ENCODE measurements at regions not wholly inside any gene's neighbourhood (a gene's known extent, or its start where the extent isn't known, plus 50 kb on each side); places are given as distances from the start of the nearest gene placed in this dataset.

GRCh38 chr12:43008953-43009845 is 419.7 kb upstream of the PRICKLE1 start:
- no peak for DNase-seq

- DNase-seq: no peak
Observed at GRCh38 chr12:43004908-43005307, 415.4 kb upstream of the PRICKLE1 start.

DNA sequence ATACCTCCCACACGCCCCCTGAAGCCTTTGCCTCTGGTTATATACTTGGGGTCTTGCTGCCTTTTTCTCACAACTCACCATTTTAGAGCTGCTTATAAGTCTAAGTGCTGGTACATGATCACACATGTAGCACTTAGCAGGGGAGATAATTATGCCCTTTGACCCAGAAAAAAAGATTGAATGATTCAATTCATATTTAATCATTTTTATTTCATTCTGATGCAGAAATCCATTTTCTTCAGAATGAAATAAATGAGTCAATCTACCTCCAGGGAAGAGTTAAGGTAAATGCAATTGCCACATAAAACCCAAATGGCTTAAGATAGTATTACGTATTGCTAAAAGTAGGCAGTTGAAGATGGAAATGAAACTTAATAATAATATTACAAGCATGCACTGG is 414.6 kb upstream of the PRICKLE1 start:
- no peak for DNase-seq

GRCh38 chr12:42996869-42997431 is 407.4 kb upstream of the PRICKLE1 start:
- no peak for DNase-seq

GRCh38 chr12:42992826-42993225 is 403.3 kb upstream of the PRICKLE1 start:
- no peak for DNase-seq

GRCh38 chr12:42990387-42990786 is 400.8 kb upstream of the PRICKLE1 start:
- no peak for DNase-seq

- no peak for DNase-seq
Observed at GRCh38 chr12:42987216-42987650, 397.7 kb upstream of the PRICKLE1 start.

DNA sequence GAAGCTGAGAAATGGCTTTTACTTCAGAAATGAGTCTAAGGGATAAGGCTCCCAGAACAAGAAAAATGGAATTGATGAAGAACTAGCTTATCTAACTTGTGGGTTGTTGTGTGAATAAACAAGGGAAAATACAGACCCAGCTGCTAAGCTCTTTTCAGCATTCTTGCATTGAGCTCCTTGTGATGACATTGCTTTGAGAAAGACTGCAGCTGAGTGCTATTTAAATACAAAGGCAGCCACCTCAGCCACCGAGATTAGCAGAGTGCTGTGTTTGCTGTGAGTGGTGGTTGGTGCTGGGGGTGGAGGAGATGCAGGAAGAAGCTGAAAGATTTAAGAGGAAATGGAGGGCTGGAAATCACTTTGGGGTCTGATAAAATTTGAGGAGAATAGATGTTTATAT is 396.0 kb upstream of the PRICKLE1 start:
- no peak for DNase-seq

DNA sequence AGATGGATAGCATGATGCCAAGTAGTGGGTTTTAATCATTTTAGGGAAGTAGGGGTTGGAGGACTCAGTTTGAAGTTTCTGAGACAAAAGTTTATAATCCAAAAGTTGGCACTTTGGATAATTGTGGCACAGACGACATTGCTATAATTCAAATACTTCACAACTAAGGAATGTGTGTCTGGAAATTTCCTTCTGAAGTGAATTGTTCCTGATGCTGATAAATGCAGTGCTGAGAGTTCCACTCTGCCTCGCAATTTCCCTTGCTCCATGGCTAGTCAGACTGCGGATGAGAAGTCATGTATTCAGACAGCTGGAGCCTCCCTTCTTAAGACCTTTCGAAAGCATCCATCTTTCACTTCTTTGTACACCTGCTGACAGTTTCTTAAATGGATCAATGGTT is 393.3 kb upstream of the PRICKLE1 start:
- no peak for DNase-seq

GRCh38 chr12:42981379-42981778 is 391.8 kb upstream of the PRICKLE1 start:
- no peak for DNase-seq

DNA sequence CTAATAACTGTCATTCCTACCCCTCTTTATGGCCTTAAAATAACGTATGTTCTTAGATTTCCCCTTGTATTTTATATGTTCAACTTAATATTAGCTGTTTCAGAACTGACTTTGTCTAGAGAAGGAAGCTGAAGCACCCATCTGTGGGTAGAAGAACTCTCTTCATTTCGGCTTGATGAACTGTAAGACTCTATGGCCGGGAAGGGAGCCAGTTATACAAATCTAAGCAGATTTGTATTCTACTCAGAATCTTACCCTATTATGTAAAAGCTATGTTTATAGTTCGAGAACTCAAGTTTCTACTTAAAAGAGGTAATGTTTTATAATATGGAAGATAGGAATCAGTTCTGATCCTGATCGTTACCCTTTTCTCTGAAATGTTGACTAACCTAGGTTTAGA is 390.9 kb upstream of the PRICKLE1 start:
- DNase-seq: no peak

DNA sequence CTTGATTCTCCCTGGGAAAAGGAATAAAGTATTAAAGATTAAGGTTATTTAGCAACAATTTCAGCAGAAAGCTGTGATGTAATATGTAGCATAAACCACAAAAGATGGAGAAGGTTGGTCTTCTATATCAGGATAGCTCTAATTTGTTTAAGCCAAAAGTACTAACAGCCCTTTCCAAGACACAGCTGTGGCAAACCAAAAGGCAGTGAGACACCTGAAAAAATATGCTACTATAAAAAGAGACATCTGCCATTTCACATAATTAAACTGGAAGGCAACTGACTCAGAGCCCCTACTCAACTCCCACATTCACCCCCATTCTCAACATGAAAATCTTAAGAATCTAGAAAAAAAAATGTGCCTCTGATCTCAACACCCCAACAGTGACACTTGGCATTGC is 390.2 kb upstream of the PRICKLE1 start:
- no peak for DNase-seq

GRCh38 chr12:42978708-42979107 is 389.2 kb upstream of the PRICKLE1 start:
- no peak for DNase-seq

GRCh38 chr12:42977451-42978230 is 388.1 kb upstream of the PRICKLE1 start:
- no peak for DNase-seq

GRCh38 chr12:42976620-42977019 is 387.1 kb upstream of the PRICKLE1 start:
- no peak for DNase-seq

- no peak for DNase-seq
Observed at GRCh38 chr12:42976122-42976521, 386.6 kb upstream of the PRICKLE1 start.

DNA sequence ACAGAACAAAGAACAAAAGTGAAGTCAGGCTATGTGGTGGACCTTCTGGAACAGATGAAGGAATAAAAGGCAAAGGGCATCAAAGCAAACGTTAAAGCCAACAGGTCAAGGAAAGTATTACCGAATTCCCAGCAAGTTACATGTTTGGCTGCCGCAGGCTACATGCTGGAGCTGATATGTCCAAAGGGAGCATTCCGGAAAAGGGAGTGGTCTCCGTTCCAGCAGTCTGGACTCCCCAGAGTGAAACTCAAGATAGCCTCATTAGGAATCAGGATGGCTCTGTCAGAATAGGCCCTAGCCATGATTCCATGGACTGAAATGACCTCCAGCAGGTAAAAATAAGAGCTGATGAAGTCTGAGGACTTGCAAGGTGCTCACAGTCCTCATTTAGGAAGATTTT is 379.8 kb upstream of the PRICKLE1 start:
- DNase-seq: no peak

DNA sequence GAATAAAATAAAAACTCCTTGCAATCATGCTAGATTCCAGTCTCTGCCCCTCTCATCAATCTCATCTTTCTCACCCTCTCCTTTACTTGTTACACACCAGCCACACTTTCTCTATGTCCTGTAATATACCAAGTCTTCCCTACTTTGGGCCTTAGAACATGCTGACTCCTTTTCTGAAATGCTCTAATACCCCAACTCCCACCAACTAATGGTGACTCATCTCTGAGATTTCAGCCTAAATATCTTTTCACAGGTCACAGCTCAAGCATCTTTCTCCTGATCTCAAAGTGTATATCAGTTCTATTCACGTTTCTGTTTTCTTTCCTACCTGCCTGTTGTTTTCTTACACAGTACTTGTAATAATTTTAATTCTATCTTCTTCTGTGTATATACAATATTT is 378.9 kb upstream of the PRICKLE1 start:
- no peak for DNase-seq

GRCh38 chr12:42967850-42968249 is 378.3 kb upstream of the PRICKLE1 start:
- DNase-seq: no peak

DNA sequence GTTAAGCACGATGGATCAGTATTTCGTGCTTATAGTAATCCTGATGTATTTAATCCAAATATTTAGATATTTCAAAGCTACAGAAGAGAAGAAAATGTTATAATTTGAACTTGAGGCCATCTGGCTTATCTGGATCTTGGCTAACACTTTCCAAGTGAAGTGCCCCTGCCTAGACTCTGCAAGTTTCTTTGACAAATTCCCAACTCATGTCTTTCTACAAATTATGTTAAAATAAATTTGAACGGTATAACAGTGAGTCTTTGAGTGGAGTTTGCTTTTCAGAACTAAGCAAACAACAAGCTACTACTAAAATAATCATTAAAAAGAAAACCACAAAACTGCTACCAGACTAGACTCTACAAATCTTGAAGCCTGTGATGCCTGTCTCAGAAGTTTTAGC is 374.4 kb upstream of the PRICKLE1 start:
- DNase-seq: no peak

- no peak for DNase-seq
Observed at GRCh38 chr12:42962384-42962783, 372.8 kb upstream of the PRICKLE1 start.

- no peak for DNase-seq
Observed at GRCh38 chr12:42961395-42961794, 371.8 kb upstream of the PRICKLE1 start.

DNA sequence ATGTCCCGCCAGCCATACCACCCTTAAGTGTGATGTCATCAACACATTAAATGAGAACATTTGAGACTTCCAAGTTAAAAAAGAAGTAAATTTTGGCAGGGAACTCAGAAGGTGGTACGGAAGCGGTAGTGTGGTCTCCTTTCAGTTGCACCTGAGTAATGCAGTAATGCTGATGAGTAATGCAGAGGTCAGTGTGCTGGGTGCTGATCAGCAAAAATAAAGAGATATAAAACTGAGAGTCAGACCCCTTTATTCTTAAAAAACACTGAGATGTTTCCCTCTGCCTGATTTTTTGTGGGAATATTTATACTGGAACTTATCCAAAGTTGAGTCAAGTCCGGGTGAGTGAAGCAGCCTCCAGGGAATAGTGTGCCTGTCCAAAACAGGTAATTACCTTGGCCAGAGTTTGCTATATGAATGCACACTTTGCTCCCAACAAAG is 370.6 kb upstream of the PRICKLE1 start:
- DNase-seq: no peak

DNA sequence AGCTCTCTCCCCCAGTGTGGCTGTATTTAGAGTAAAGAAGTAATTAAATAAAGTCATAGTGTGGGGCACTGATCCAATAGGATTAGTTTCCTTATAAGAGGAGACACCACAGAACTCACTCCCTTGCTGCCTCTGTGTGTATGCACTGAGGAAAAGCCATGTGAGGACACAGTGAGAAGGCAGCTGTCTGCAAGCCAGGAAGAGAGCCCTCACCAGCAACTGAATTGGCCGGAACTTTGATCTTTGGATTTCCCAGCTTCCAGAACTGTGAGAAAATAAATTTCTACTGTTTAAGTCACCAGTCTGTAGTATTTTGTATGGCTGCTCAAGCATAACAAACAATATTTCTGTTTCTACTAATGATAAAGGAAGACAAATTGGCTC is 368.7 kb upstream of the PRICKLE1 start:
- no peak for DNase-seq
